Urinary bladder (tissue), 3 donors: ENCODE measurements at regions not wholly inside any gene's neighbourhood (a gene's known extent, or its start where the extent isn't known, plus 50 kb on each side); places are given as distances from the start of the nearest gene placed in this dataset.
"Not testable (repeated sequence)": the region's sequence is repeated elsewhere in the genome, so short reads cannot be mapped to it uniquely, and the experiment has no call there.

Experiments
- DNase-seq: peaks from one replicate; pipeline ENCODE4 v3.0.0-alpha.2; 2015; ENCODE audit errors: extremely low spot score
- H3K27ac ChIP-seq: one replicate; pipeline ENCODE4 v1.5.1; 2013; ENCODE audit warnings: low read depth, mild to moderate bottlenecking, moderate library complexity
- H3K36me3 ChIP-seq: one replicate; pipeline ENCODE4 v1.6.1; 2013; ENCODE audit warnings: mild to moderate bottlenecking, moderate library complexity; ENCODE audit not compliant: insufficient read depth
- H3K4me1 ChIP-seq: one replicate; pipeline ENCODE4 v1.6.1; 2013; ENCODE audit warnings: mild to moderate bottlenecking, moderate library complexity; ENCODE audit not compliant: insufficient read depth
- H3K4me3 ChIP-seq: one replicate; pipeline ENCODE4 v1.5.1; 2013; ENCODE audit warnings: low read depth, low read length
- WGBS: extraction: QIAGEN DNeasy Blood & Tissue Kit; methylation state at CpG from one replicate; pipeline ENCODE4 v1.1.7; 2013; 5-methylcytosine and 5-hydroxymethylcytosine counted together
- donor health status: healthy with polysubstance abuse.
- donor health status: healthy.

GRCh38 chr22:47357493-47357892, 595.0 kb downstream of the TBC1D22A start:
- 92% methylated on average over 10 of the region's 10 CpGs for WGBS
- Histone ChIP-seq H3K27ac (no peak overlapping the region), H3K4me1 (no peaks in the 10 kb centered on the region), H3K36me3 (no peaks in the 10 kb centered on the region), H3K4me3 (no peak overlapping the region)
- DNase-seq = no peak

- no peak overlapping the region for H3K4me3 ChIP-seq
- no peak overlapping the region for H3K27ac ChIP-seq
- no peak for DNase-seq
- H3K36me3 ChIP-seq = no peaks in the 10 kb centered on the region
- WGBS = 92% methylated on average over 7 of the region's 7 CpGs
- H3K4me1 ChIP-seq = no peaks in the 10 kb centered on the region
Observed at GRCh38 chr22:47357086-47357485, 594.6 kb downstream of the TBC1D22A start.

GRCh38 chr22:47356511-47357011, 594.1 kb downstream of the TBC1D22A start:
- no peak overlapping the region for H3K27ac ChIP-seq
- H3K36me3 ChIP-seq = no peaks in the 10 kb centered on the region
- H3K4me3 ChIP-seq = no peak overlapping the region
- no peaks in the 10 kb centered on the region for H3K4me1 ChIP-seq
- no peak for DNase-seq
- 76% methylated on average over 5 of the region's 5 CpGs for WGBS

- DNase-seq = no peak
- 87% methylated on average over 13 of the region's 13 CpGs for WGBS
- Histone ChIP-seq H3K36me3 (no peaks in the 10 kb centered on the region), H3K27ac (no peak overlapping the region), H3K4me1 (no peaks in the 10 kb centered on the region), H3K4me3 (no peak overlapping the region)
Observed at GRCh38 chr22:47355776-47356510, 593.5 kb downstream of the TBC1D22A start.

- Histone ChIP-seq H3K4me1 (no peaks in the 10 kb centered on the region), H3K4me3 (no peak overlapping the region), H3K36me3 (no peaks in the 10 kb centered on the region), H3K27ac (no peak overlapping the region)
- WGBS = 75% methylated on average over 4 of the region's 4 CpGs
- no peak for DNase-seq
Observed at GRCh38 chr22:47355388-47355725, 592.9 kb downstream of the TBC1D22A start.

- Histone ChIP-seq H3K27ac (no peak overlapping the region), H3K36me3 (no peaks in the 10 kb centered on the region), H3K4me1 (no peaks in the 10 kb centered on the region), H3K4me3 (no peak overlapping the region)
- no peak for DNase-seq
- 86% methylated on average over 16 of the region's 16 CpGs for WGBS
Observed at GRCh38 chr22:47354668-47355387, 592.4 kb downstream of the TBC1D22A start.

- H3K4me3 ChIP-seq = no peak overlapping the region
- no peak for DNase-seq
- H3K27ac ChIP-seq = no peak overlapping the region
- no peaks in the 10 kb centered on the region for H3K36me3 ChIP-seq
- WGBS = 78% methylated on average over 18 of the region's 18 CpGs
- H3K4me1 ChIP-seq = no peaks in the 10 kb centered on the region
Observed at GRCh38 chr22:47352920-47353700, 590.7 kb downstream of the TBC1D22A start.

- Histone ChIP-seq H3K36me3 (no peaks in the 10 kb centered on the region), H3K4me3 (no peak overlapping the region), H3K4me1 (no peaks in the 10 kb centered on the region), H3K27ac (no peak overlapping the region)
- 77% methylated on average over 11 of the region's 11 CpGs for WGBS
- no peak for DNase-seq
Observed at GRCh38 chr22:47351836-47352579, 589.6 kb downstream of the TBC1D22A start.

- H3K27ac ChIP-seq, H3K4me1 ChIP-seq, H3K4me3 ChIP-seq, H3K36me3 ChIP-seq, DNase-seq: not testable (repeated sequence)
- 100% methylated on average over 1 of the region's 1 CpG for WGBS
Observed at GRCh38 chr22:47346287-47346686, 583.8 kb downstream of the TBC1D22A start.

- no peak for DNase-seq
- H3K4me3 ChIP-seq = no peak overlapping the region
- WGBS = 66% methylated on average over 7 of the region's 7 CpGs
Observed at GRCh38 chr22:47345025-47345424, 582.6 kb downstream of the TBC1D22A start.

GRCh38 chr22:47344414-47344813, 582.0 kb downstream of the TBC1D22A start:
- Histone ChIP-seq H3K27ac (no peak overlapping the region), H3K4me3 (no peak overlapping the region), H3K36me3 (no peaks in the 10 kb centered on the region), H3K4me1 (no peaks in the 10 kb centered on the region)
- no peak for DNase-seq
- WGBS = 86% methylated on average over 6 of the region's 6 CpGs

More at GRCh38 chr22:47345025-47345424, 582.6 kb downstream of the TBC1D22A start:
- Histone ChIP-seq H3K36me3 (no peaks in the 10 kb centered on the region), H3K27ac (no peak overlapping the region), H3K4me1 (no peaks in the 10 kb centered on the region)

- no peak overlapping the region for H3K27ac ChIP-seq
- WGBS = 87% methylated on average over 8 of the region's 8 CpGs
- no peak overlapping the region for H3K4me3 ChIP-seq
- no peaks in the 10 kb centered on the region for H3K36me3 ChIP-seq
- no peak for DNase-seq
- H3K4me1 ChIP-seq = no peaks in the 10 kb centered on the region
Observed at GRCh38 chr22:47343611-47344010, 581.2 kb downstream of the TBC1D22A start.

- H3K27ac ChIP-seq = no peak overlapping the region
- DNase-seq = no peak
- WGBS = 90% methylated on average over 10 of the region's 10 CpGs
- no peaks in the 10 kb centered on the region for H3K36me3 ChIP-seq
- no peaks in the 10 kb centered on the region for H3K4me1 ChIP-seq
- H3K4me3 ChIP-seq = no peak overlapping the region
Observed at GRCh38 chr22:47342446-47342845, 580.0 kb downstream of the TBC1D22A start.
